ENCODE measurements at regions not wholly inside any gene's neighbourhood (a gene's known extent, or its start where the extent isn't known, plus 50 kb on each side); places are given as distances from the start of the nearest gene placed in this dataset.

- no peaks in the 10 kb centered on the region for H3K27me3 ChIP-seq (ENCODE audit: insufficient read depth, low read length)
- no peaks in the 10 kb centered on the region for H3K4me1 ChIP-seq (ENCODE audit: insufficient read depth, low read length)
- 95% methylated on average over 1 of the region's 1 CpG for whole genome bisulfite sequencing
These were observed 358.5 kb upstream of the ZNF507 start for GRCh38 chr19:31986951-31987350.

GRCh38 chr19:31988256-31988655 lies 357.2 kb upstream of the ZNF507 start:
- no peaks in the 10 kb centered on the region for H3K4me1 ChIP-seq (ENCODE audit: insufficient read depth, low read length)
- 91% methylated on average over 2 of the region's 2 CpGs for WGBS
- H3K9me3 ChIP-seq (ENCODE audit: insufficient read depth, low read depth, low read length): peaks cover 5% of the 10 kb centered on the region; the same call in 1 of the 2 replicates
- no peaks in the 10 kb centered on the region for H3K36me3 ChIP-seq (ENCODE audit: insufficient read depth, low read length)
- no peak overlapping the region for H3K9ac ChIP-seq (ENCODE audit: low read depth, low read length)
- H3K27me3 ChIP-seq (ENCODE audit: insufficient read depth, low read length): no peaks in the 10 kb centered on the region
- H3K27ac ChIP-seq (ENCODE audit: low read depth, low read length): no peak overlapping the region
- no peak overlapping the region for H3K4me3 ChIP-seq (ENCODE audit: low read length)

More at GRCh38 chr19:31986951-31987350, 358.5 kb upstream of the ZNF507 start:
- Histone ChIP-seq H3K36me3 (ENCODE audit: insufficient read depth, low read length) (no peaks in the 10 kb centered on the region), H3K27ac (ENCODE audit: low read depth, low read length) (no peak overlapping the region), H3K9ac (ENCODE audit: low read depth, low read length) (no peak overlapping the region), H3K4me3 (ENCODE audit: low read length) (no peak overlapping the region), H3K9me3 (ENCODE audit: insufficient read depth, low read depth, low read length) (peaks cover 5% of the 10 kb centered on the region; the same call in 1 of the 2 replicates)

GRCh38 chr19:31991984-31992655 lies 353.3 kb upstream of the ZNF507 start:
- WGBS: 92% methylated on average over 16 of the region's 16 CpGs

GRCh38 chr19:31992750-31993149 lies 352.7 kb upstream of the ZNF507 start:
- H3K36me3 ChIP-seq (ENCODE audit: insufficient read depth, low read length): no peaks in the 10 kb centered on the region
- H3K4me3 ChIP-seq (ENCODE audit: low read length): no peak overlapping the region
- H3K4me1 ChIP-seq (ENCODE audit: insufficient read depth, low read length): no peaks in the 10 kb centered on the region
- no peak overlapping the region for H3K9ac ChIP-seq (ENCODE audit: low read depth, low read length)
- no peaks in the 10 kb centered on the region for H3K9me3 ChIP-seq (ENCODE audit: insufficient read depth, low read depth, low read length)
- H3K27ac ChIP-seq (ENCODE audit: low read depth, low read length): no peak overlapping the region
- 91% methylated on average over 3 of the region's 3 CpGs for WGBS
- no peaks in the 10 kb centered on the region for H3K27me3 ChIP-seq (ENCODE audit: insufficient read depth, low read length)

More at GRCh38 chr19:31991984-31992655, 353.3 kb upstream of the ZNF507 start:
- Histone ChIP-seq H3K4me1 (ENCODE audit: insufficient read depth, low read length) (no peaks in the 10 kb centered on the region), H3K27me3 (ENCODE audit: insufficient read depth, low read length) (no peaks in the 10 kb centered on the region), H3K36me3 (ENCODE audit: insufficient read depth, low read length) (no peaks in the 10 kb centered on the region), H3K27ac (ENCODE audit: low read depth, low read length) (no peak overlapping the region), H3K9ac (ENCODE audit: low read depth, low read length) (no peak overlapping the region), H3K4me3 (ENCODE audit: low read length) (no peak overlapping the region), H3K9me3 (ENCODE audit: insufficient read depth, low read depth, low read length) (no peaks in the 10 kb centered on the region)

- H3K4me1 ChIP-seq (ENCODE audit: insufficient read depth, low read length): no peaks in the 10 kb centered on the region
- H3K9ac ChIP-seq (ENCODE audit: low read depth, low read length): no peak overlapping the region
- H3K4me3 ChIP-seq (ENCODE audit: low read length): no peak overlapping the region
- H3K9me3 ChIP-seq (ENCODE audit: insufficient read depth, low read depth, low read length): no peaks in the 10 kb centered on the region
- no peaks in the 10 kb centered on the region for H3K36me3 ChIP-seq (ENCODE audit: insufficient read depth, low read length)
- no peak overlapping the region for H3K27ac ChIP-seq (ENCODE audit: low read depth, low read length)
- H3K27me3 ChIP-seq (ENCODE audit: insufficient read depth, low read length): no peaks in the 10 kb centered on the region
These were observed 349.9 kb upstream of the ZNF507 start for GRCh38 chr19:31995546-31995945.

DNA sequence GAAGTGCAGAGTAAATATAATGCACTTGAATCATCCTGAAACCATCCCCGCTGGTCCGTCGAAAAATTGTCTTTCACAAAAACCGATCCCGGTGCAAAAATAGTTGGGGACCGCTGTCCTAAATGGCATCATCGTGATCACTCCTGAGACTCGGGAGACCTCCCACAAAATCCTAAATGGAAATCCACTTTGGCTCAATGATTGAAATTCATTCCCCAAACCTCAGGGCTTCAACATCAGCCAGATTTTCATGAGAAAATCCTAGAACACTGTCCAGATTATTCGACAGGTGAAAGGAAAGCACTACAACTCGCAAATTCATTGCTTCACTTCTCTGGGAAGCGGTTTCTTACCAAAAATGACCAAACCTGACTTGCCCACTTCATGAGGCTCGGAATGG lies 335.3 kb upstream of the ZNF507 start:
- H3K9ac ChIP-seq (ENCODE audit: low read depth, low read length): no peak overlapping the region
- no peak overlapping the region for H3K27ac ChIP-seq (ENCODE audit: low read depth, low read length)
- 95% methylated on average over 12 of the region's 12 CpGs for WGBS
- H3K36me3 ChIP-seq (ENCODE audit: insufficient read depth, low read length): no peaks in the 10 kb centered on the region
- no peaks in the 10 kb centered on the region; the same call in none of the 2 replicates for H3K4me1 ChIP-seq (ENCODE audit: insufficient read depth, low read length)
- H3K27me3 ChIP-seq (ENCODE audit: insufficient read depth, low read length): no peaks in the 10 kb centered on the region
- H3K4me3 ChIP-seq (ENCODE audit: low read length): no peak overlapping the region
- no peaks in the 10 kb centered on the region for H3K9me3 ChIP-seq (ENCODE audit: insufficient read depth, low read depth, low read length)

DNA sequence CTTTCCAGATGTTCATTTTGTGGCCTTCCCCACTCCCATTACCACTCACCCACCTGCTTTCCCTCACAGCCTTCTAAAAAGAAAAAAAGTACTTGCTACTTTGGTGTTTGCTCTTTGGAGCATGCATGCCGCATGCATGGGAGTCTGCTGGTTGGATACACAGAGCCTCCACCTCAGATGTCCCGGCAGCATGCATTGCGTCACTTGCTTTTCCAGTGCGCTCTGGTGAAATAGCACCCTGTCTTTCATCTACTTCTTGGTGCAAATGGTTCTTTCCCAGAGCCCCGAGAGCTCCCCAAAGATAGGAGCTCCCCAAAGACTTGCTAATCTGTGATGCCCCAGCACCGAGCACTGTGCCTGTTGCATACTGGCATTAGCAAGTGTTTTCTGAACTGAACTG lies 333.2 kb upstream of the ZNF507 start:
- H3K27ac ChIP-seq (ENCODE audit: low read depth, low read length): no peak overlapping the region
- H3K9me3 ChIP-seq (ENCODE audit: insufficient read depth, low read depth, low read length): no peaks in the 10 kb centered on the region
- H3K4me1 ChIP-seq (ENCODE audit: insufficient read depth, low read length): no peaks in the 10 kb centered on the region; the same call in none of the 2 replicates
- H3K27me3 ChIP-seq (ENCODE audit: insufficient read depth, low read length): no peaks in the 10 kb centered on the region
- no peak overlapping the region for H3K9ac ChIP-seq (ENCODE audit: low read depth, low read length)
- H3K36me3 ChIP-seq (ENCODE audit: insufficient read depth, low read length): no peaks in the 10 kb centered on the region
- WGBS: 91% methylated on average over 6 of the region's 6 CpGs
- H3K4me3 ChIP-seq (ENCODE audit: low read length): no peak overlapping the region

DNA sequence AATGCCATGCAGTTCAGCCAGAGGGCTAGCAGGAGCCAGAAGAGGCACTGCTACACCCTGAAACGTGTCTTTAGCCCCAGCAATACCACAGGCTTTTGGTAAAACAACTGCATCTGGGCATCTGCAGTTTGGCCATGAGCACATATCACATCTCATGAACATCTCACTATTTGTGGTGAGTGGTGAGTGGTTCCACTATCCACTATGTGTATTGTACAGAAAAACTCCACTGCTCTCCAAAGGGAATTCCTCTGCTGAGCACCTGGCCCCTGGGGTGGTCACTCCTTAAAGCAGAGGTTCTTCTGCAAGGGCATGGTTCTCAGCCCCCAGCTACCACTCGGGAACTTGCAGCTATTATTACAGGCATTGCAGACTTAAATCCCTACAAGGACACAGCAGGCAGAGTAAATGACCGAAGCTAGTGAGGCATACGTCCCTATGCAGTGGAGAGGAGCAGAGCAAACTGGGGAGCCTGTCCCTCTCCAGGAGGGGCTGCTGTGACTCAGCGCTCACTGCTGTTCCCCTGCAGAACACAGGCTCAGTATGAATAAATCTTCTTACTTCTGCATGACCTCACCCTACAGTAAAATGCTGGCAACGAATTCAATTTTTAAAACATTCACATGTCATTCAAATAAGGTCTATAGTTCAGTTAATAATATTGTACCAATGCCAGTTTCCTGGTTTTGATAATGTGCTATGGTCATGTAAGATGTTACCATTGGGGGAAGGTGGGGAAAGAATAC lies 332.4 kb upstream of the ZNF507 start:
- Histone ChIP-seq H3K4me1 (ENCODE audit: insufficient read depth, low read length) (no peaks in the 10 kb centered on the region; the same call in none of the 2 replicates), H3K27me3 (ENCODE audit: insufficient read depth, low read length) (no peaks in the 10 kb centered on the region), H3K36me3 (ENCODE audit: insufficient read depth, low read length) (no peaks in the 10 kb centered on the region), H3K4me3 (ENCODE audit: low read length) (no peak overlapping the region), H3K9me3 (ENCODE audit: insufficient read depth, low read depth, low read length) (no peaks in the 10 kb centered on the region), H3K9ac (ENCODE audit: low read depth, low read length) (no peak overlapping the region), H3K27ac (ENCODE audit: low read depth, low read length) (no peak overlapping the region)
- WGBS: 80% methylated on average over 6 of the region's 6 CpGs

- no peaks in the 10 kb centered on the region for H3K36me3 ChIP-seq (ENCODE audit: insufficient read depth, low read length)
- H3K27ac ChIP-seq (ENCODE audit: low read depth, low read length): no peak overlapping the region
- H3K9ac ChIP-seq (ENCODE audit: low read depth, low read length): no peak overlapping the region
- no peaks in the 10 kb centered on the region for H3K27me3 ChIP-seq (ENCODE audit: insufficient read depth, low read length)
- H3K4me3 ChIP-seq (ENCODE audit: low read length): no peak overlapping the region
- no peaks in the 10 kb centered on the region; the same call in none of the 2 replicates for H3K4me1 ChIP-seq (ENCODE audit: insufficient read depth, low read length)
- H3K9me3 ChIP-seq (ENCODE audit: insufficient read depth, low read depth, low read length): no peaks in the 10 kb centered on the region
- 93% methylated on average over 9 of the region's 9 CpGs for WGBS
These were observed 328.0 kb upstream of the ZNF507 start for GRCh38 chr19:32017176-32017953.

GRCh38 chr19:32018014-32018413 lies 327.4 kb upstream of the ZNF507 start:
- Histone ChIP-seq H3K9me3 (ENCODE audit: insufficient read depth, low read depth, low read length) (no peaks in the 10 kb centered on the region), H3K27ac (ENCODE audit: low read depth, low read length) (no peak overlapping the region), H3K4me3 (ENCODE audit: low read length) (no peak overlapping the region), H3K27me3 (ENCODE audit: insufficient read depth, low read length) (no peaks in the 10 kb centered on the region), H3K9ac (ENCODE audit: low read depth, low read length) (no peak overlapping the region), H3K4me1 (ENCODE audit: insufficient read depth, low read length) (no peaks in the 10 kb centered on the region; the same call in none of the 2 replicates), H3K36me3 (ENCODE audit: insufficient read depth, low read length) (no peaks in the 10 kb centered on the region)
- WGBS: 94% methylated on average over 5 of the region's 6 CpGs

DNA sequence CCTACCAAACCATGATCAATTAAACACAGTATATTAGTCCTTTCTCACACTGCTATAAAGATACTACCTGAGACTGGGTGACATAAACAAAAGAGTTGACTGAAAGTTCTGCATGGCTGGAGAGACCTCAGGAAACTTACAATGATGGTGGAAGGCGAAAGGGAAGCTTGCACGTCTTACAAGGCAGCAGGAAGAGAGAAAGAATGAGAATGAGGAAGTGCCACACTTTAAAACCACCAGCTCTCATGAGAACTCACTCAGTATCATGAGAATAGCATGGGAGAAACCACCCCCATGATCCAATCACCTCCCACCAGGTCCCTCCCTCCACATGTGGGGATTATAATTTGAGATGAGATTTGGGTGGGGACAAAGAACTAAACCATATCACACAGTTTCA lies 324.9 kb upstream of the ZNF507 start:
- H3K27me3 ChIP-seq (ENCODE audit: insufficient read depth, low read length): no peaks in the 10 kb centered on the region
- H3K9me3 ChIP-seq (ENCODE audit: insufficient read depth, low read depth, low read length): no peaks in the 10 kb centered on the region
- no peak overlapping the region for H3K4me3 ChIP-seq (ENCODE audit: low read length)
- H3K4me1 ChIP-seq (ENCODE audit: insufficient read depth, low read length): no peaks in the 10 kb centered on the region
- H3K27ac ChIP-seq (ENCODE audit: low read depth, low read length): no peak overlapping the region
- WGBS: 82% methylated on average over 2 of the region's 2 CpGs
- no peaks in the 10 kb centered on the region for H3K36me3 ChIP-seq (ENCODE audit: insufficient read depth, low read length)
- H3K9ac ChIP-seq (ENCODE audit: low read depth, low read length): no peak overlapping the region
